MV-4-11 (cell line): ENCODE measurements at regions not wholly inside any gene's neighbourhood (a gene's known extent, or its start where the extent isn't known, plus 50 kb on each side); places are given as distances from the start of the nearest gene placed in this dataset.

Experiments used
- DNase-seq: peaks from one replicate; lab custom pipeline; 2025; lab: John Stamatoyannopoulos, UW

- no peak for DNase-seq
Measured at GRCh38 chr20:12653642-12654041, 355.1 kb upstream of the SPTLC3 start.

DNA sequence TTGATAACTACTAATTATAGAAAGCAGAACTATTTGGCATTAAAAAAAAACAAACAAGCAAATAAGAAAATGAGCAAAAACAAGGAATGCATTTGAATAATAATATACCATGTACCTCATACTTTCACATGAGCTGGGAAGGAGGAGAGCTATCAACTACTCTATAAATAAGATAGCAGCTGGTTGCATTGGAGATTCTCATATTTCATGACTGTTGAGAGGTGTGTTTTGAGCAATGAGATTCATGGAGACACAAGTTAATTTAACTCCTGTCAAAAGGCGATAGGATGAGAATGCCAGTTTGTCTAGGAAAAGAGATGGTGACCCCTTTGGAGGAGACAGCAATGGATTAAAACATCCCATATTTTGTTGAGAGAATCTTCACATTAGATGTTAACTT is 348.8 kb upstream of the SPTLC3 start:
- DNase-seq = no peak

DNA sequence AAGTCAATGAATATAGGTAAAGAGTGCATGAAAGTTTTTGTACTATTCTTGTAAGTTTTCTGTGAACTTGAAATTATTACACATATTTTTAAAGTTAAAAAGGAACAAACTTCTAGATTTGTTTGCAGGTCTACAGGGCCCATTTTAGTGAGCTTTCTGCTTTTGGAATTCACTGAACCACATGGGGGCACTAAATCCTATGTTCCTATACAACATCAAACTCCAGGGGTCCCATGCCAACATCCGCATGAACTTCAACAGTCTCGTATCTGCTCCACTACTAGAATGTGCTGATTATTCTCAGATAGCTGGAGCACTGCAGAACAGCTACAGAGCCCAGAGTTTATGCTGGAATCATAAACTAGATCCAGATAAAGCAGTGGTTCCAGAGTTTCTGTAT is 347.9 kb upstream of the SPTLC3 start:
- no peak for DNase-seq

GRCh38 chr20:12670301-12670700 is 338.5 kb upstream of the SPTLC3 start:
- DNase-seq = no peak

DNA sequence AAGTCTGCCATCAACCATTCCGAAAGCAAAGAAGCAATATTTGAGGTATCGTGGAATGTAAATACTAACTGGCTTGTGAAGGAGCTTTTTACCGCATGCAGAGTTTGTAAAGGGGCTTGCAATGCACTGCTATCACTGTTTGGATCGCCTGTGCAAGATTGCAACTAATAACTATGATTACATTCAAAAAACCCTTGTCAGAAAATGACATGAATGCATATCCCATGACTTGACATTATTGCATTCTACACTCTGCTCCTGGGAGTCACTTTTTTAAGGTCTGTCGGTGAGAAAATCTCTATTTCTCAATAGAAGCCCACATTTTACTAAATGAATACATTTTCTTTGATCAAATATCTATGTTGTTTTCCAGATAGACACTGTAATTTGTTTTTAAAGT is 335.4 kb upstream of the SPTLC3 start:
- no peak for DNase-seq

DNA sequence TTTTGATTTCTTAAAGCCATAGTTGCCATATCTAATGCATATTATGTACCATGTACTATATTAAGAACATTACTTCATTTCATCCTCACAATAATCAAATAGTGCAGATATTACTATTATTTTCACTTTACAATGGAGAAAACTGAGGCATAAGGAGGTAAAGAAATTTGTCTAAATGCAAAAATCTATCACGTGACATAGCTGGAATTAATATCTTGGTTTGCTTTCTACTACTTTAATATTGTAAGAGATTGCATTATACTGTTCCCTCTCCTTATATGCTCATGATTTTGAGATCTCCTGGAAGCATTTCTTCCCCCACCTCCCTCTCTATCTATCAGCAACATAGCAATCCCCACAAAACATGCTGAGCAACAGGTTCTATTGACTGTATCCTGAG is 330.8 kb upstream of the SPTLC3 start:
- no peak for DNase-seq

GRCh38 chr20:12679447-12679846 is 329.3 kb upstream of the SPTLC3 start:
- DNase-seq = no peak

GRCh38 chr20:12682613-12683012 is 326.2 kb upstream of the SPTLC3 start:
- no peak for DNase-seq

- no peak for DNase-seq
Measured at GRCh38 chr20:12687476-12687875, 321.3 kb upstream of the SPTLC3 start.

DNA sequence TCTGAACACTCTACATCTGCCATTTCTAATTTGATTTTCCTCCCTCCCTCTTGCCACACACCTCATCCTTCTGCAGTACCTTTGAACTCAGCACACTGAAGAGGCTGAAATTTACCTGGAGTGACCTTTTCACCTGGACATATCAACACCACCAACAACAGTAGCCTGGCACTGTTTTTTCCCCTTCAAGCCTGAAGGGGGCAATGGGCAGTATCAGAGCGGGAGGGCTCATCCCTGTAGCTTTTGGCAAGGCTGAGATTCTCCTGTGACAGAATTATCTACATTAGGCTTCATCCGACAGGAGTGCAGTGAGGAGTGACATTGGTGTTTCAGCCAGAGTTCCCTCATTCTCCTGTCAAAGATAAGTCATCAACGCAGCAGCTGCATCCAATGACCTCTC is 312.8 kb upstream of the SPTLC3 start:
- DNase-seq = no peak

DNA sequence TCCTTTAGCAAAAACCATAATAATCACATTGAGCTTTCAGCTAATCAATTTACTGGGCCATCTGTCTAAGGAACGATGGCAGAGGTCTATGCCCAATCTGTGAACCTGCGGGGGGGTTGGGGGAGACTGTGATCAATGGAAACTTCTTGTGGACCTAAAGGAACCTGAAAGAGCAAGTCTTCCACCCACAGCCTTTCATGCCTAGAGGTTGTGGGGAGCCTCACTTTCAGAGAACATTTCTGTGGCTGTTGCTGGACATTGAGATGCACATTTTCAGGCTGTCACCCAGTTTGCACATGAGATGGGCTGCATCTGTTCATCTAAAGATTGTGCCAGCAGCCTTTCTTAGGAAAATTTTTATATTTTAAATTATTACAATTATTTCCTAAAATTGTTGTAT is 310.0 kb upstream of the SPTLC3 start:
- no peak for DNase-seq

DNA sequence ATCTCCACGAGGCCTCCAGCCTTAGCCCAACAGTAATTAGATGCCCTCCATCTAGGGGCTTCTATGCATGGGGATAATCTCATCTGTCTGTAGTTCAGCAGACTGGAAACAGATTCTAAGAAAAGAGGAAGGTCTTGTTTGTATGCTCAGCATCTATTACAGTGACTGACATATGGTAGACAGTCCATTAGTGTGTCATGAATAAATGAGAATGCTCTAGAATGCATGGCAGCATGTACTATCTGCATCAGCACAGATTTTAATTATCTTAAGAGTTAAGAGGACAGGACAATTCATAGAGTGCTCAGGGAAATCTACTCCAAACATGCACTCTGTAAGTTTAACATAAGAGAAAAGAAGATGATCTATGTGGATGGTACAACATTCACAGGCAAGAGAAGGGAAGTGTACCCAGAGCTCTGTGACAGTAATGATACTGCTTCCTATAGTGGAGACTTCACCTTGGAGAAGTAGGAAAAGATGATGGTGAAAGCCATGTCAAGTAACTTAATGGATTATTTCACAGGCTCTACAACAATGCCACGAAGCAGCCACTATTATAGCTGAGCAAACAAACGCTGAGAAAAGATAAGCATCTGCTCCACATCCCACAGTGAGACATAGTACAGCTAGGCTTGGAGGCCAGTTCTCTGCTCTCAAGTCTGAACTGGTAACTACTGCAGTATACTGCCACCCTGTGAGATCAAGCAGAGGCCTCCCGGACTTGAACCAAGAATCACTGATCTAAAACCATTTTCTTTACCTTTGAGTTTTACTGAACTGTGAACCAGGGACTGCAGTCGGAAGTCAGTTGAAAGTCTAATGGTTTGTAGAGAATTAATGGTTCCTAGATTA is 309.2 kb upstream of the SPTLC3 start:
- no peak for DNase-seq

GRCh38 chr20:12700701-12701100 is 308.1 kb upstream of the SPTLC3 start:
- no peak for DNase-seq

DNA sequence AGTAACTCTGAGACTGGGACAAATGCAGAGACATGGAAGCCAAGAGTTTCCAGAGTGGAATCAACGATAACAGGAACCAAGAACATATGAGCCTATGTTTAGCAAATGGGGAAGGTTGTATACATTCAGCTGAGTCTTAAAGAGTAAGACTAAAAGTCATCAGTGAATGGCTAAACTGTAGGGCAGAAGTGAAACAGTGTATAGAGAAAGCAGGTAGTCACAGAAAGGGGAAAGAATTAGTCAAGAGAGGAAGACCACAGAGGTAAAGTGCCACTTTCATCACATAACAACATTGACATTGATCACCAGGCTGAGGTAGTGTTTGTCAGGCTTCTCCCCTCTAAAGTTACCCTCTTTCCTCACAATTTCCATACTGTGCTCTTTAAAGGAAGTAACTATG is 306.5 kb upstream of the SPTLC3 start:
- peak; percentile 45 for DNase-seq

GRCh38 chr20:12715371-12715770 is 293.4 kb upstream of the SPTLC3 start:
- no peak for DNase-seq

DNA sequence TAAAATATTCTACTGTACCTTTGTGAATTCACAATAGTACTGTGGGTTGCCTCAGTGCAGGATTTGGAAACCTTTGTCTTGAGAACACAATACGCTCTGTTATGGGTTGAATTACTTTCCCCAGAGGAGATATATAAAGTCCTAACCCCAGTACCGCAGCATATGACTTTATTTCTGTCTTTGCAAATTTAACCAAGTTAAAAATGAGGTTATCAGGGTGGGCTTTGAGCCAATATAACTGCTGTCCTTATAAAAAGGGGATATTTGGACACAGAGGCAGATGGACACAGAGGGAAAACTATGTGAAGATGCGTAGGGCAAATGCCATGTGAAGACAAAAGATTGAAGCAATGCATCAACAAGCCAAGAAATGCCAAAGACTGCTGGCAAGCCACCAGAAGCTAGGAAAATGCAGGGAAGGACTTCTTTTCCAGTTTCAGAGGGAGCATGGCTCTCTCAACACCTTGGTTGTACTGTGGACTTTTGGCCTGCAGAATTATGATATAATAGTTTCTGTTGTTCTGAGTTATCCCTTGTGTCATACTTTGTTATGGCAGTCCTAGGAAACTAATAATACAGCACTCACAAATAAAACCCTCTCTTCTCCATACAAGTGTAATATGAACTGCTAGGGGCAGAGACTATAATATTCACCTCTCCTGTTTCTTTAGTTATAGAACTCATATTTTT is 292.6 kb upstream of the SPTLC3 start:
- no peak for DNase-seq

- DNase-seq = no peak
Measured at GRCh38 chr20:12717061-12717460, 291.7 kb upstream of the SPTLC3 start.

DNA sequence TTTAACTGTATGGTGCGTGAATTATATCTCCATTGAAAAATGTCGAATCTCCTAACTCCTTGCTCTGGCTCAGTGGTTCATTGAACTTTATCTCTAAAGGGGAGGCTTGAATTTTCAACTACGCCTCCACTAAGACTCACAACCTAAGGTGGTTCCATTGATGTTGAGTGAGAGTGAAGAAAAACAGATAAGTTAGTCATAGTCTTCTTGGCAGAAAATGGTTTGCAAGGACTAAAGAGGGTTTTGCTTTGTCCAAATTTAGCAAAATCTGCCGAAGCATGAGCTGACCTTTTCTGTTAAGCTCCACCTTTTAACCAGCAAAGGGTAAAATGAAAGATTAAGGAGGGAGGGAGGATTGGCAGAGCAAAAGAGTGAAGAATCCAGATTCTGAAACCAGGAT is 290.2 kb upstream of the SPTLC3 start:
- DNase-seq = no peak

DNA sequence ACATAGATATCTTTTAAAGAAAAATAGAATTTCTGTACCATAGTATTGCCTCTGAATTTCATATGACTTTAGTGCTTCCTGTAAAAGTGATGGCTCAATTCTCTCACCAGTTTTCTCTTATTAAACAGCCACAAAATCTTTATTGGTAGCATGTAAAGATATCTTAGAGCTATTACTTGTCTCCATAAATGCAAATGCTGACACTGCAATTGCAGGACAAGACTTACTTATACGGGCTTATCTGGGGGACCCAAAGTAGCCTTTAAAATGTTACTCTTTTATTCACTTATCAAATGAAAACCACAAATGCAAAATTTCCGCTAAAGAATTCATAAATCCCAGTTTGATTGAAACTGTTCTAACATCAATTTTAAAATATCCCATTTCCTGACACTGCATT is 287.1 kb upstream of the SPTLC3 start:
- no peak for DNase-seq

- DNase-seq = no peak
Measured at GRCh38 chr20:12722091-12722490, 286.7 kb upstream of the SPTLC3 start.

DNA sequence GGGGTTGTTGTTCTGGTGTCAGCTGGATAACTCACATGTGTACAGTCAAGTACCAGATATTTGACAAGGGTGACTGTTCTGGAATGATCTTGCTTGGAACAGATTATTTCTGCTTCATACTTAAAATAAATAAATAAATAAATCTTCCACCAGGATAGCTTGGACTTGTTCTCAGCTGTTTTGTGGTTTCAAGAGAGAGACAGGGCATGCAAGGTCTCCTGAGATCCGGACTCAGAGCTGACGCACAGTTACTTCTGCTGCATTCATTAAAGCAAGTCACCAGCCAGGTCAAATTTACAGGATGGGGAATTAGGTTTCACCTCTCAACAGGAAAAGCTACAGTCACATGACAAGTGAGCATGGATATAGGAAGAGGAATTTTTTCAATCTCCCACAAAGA is 285.0 kb upstream of the SPTLC3 start:
- DNase-seq = no peak

GRCh38 chr20:12728782-12729181 is 280.0 kb upstream of the SPTLC3 start:
- DNase-seq = no peak

DNA sequence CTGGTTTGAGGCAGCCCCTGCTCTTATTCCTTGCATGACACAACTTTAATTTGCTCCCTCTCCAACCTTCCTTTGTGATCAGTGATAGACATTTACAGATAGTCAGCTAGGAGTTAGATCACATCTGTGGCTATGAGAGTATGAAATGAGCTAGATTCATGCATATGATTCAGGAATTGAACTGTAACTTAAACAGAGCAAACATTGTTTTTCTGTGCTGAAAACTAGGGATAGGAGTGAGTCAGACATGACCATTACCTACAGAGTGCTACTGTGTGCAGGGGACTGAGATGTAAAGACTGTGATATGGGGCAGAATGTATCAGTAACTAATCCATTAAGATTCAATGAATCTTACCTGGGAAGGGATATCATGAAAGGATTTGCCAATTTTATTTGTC is 279.4 kb upstream of the SPTLC3 start:
- no peak for DNase-seq

DNA sequence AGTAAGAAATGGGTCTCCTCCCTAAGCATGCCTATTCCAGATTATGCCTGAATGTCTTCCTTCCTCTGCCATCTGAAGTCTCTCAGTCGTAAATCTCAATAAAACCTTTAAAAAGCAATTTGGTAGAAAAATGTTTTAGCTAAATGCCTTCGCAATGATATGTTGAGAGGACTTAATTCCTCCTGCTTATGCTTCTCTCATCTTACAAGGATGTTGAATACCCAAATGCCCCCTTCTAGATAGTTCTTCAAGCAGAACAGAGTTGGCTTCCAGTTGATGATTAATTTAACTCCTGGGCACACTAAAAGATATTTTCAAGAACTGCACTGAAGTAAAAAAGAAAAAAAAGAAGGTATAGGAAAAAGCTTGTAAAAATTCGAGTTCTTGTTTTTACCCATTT is 275.0 kb upstream of the SPTLC3 start:
- DNase-seq = no peak
